ENCODE measurements at regions not wholly inside any gene's neighbourhood (a gene's known extent, or its start where the extent isn't known, plus 50 kb on each side); places are given as distances from the start of the nearest gene placed in this dataset.

DNA sequence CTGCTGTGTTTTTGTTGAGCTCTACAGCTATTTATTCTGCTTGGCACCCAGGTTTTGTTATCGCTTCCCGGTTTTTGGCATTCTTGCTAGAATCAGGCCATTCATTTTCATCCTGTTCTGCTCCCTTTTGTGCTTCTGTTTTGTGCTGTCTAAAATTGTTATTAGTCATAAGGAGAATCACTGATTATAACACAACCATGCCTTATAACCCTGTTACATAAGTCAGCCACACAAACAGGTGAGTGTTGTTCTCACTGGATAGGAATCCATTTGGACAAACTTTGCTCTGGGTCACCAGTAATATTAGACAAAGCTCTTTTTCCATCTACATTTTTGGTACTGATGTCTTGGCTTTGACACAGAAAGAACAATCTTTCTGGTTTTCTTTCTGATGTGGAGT, 622.8 kb downstream of the PSAT1 start:
- WGBS, 2 donors, result 88 to 93% methylated on average over 2 of the region's 2 CpGs
- intact Hi-C loops (cut with DNase I; ENCODE audit: low total_unique reads), result no loop called here
- TF ChIP-seq POLR2A (IDR thresholded peaks at IDR 0.05), result no peak
- no peak for TF ChIP-seq CTCF (IDR thresholded peaks at IDR 0.05)
- Histone ChIP-seq H3K27ac (no peak overlapping the region), H3K27me3 (no peaks in the 10 kb centered on the region), H3K4me3 (no peak overlapping the region), H3K36me3 (ENCODE audit: low read depth, missing control alignments) (no peaks in the 10 kb centered on the region), H3K9me3 (no peaks in the 10 kb centered on the region), H3K4me1 (no peaks in the 10 kb centered on the region)
- no peak for DNase-seq

DNA sequence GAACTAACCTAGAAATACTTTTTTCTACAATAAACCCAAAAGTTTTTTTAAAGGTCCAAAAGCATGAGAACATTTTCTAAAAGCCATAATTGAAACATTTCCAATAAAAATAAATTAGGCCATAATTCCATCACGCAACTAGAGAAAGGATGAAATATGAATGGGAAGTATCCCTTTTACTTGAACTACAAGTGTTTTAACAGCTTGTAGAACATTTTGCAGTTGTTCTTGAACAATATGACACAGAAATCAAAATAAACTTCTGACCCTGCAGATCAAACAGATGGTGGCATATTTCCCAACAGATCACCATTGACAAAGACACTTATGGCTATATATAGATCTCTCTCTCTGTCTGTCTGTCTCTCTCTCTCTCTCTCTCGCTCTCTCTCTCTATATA, 624.4 kb downstream of the PSAT1 start:
- WGBS, 2 donors, result 38 to 57% methylated on average over 1 to 2 of the region's 2 CpGs
- no peak for TF ChIP-seq CTCF (IDR thresholded peaks at IDR 0.05)
- no peak for DNase-seq
- Histone ChIP-seq H3K4me1 (no peaks in the 10 kb centered on the region), H3K4me3 (no peak overlapping the region), H3K36me3 (ENCODE audit: low read depth, missing control alignments) (no peaks in the 10 kb centered on the region), H3K9me3 (no peaks in the 10 kb centered on the region), H3K27me3 (no peaks in the 10 kb centered on the region), H3K27ac (no peak overlapping the region)
- intact Hi-C loops (cut with DNase I; ENCODE audit: low total_unique reads), result no loop called here

- TF ChIP-seq CTCF (IDR thresholded peaks at IDR 0.05), result no peak
- TF ChIP-seq POLR2A (IDR thresholded peaks at IDR 0.05), result no peak
- no peak overlapping the region for H3K27ac ChIP-seq
- H3K9me3 ChIP-seq, result no peaks in the 10 kb centered on the region
- intact Hi-C loops (cut with DNase I; ENCODE audit: low total_unique reads), result no loop called here
- H3K36me3 ChIP-seq (ENCODE audit: low read depth, missing control alignments), result no peaks in the 10 kb centered on the region
- no peaks in the 10 kb centered on the region for H3K4me1 ChIP-seq
- no peaks in the 10 kb centered on the region for H3K27me3 ChIP-seq
- no peak for DNase-seq
- no peak overlapping the region for H3K4me3 ChIP-seq
- WGBS, 2 donors, result 85 to 88% methylated on average over 1 of the region's 1 CpG
Observed at GRCh38 chr9:78923966-78924659, 627.2 kb downstream of the PSAT1 start.

GRCh38 chr9:78927099-78927940, 630.4 kb downstream of the PSAT1 start:
- intact Hi-C loops (cut with DNase I; ENCODE audit: low total_unique reads), result no loop called here
- WGBS, 2 donors, result 92 to 100% methylated on average over 1 of the region's 1 CpG

More at GRCh38 chr9:78927099-78927940, 630.4 kb downstream of the PSAT1 start:
- H3K36me3 ChIP-seq (ENCODE audit: low read depth, missing control alignments), result no peaks in the 10 kb centered on the region
- DNase-seq, result no peak
- TF ChIP-seq CTCF (IDR thresholded peaks at IDR 0.05), result no peak
- no peak for TF ChIP-seq POLR2A (IDR thresholded peaks at IDR 0.05)
- H3K4me3 ChIP-seq, result no peak overlapping the region
- no peaks in the 10 kb centered on the region for H3K4me1 ChIP-seq
- no peaks in the 10 kb centered on the region for H3K27me3 ChIP-seq
- no peak overlapping the region for H3K27ac ChIP-seq
- H3K9me3 ChIP-seq, result no peaks in the 10 kb centered on the region

Measured in testis (tissue), 2 donors.